ENCODE measurements at regions not wholly inside any gene's neighbourhood (a gene's known extent, or its start where the extent isn't known, plus 50 kb on each side); places are given as distances from the start of the nearest gene placed in this dataset.

GRCh38 chr10:100612601-100613595, 77.2 kb downstream of the HIF1AN start:
- in situ Hi-C loops (cut with MboI; ENCODE audit: low pct_unique_long_range_greater_than_20kb, low sequenced_read_pairs, unreplicated experiment), result no loop called here
- no peak for TF ChIP-seq CTCF (IDR thresholded peaks at IDR 0.05; ENCODE audit: extremely low read depth, insufficient read depth, missing control alignments)
- DNase-seq (ENCODE audit: low spot score), result no peak

GRCh38 chr10:100613846-100614245, 78.1 kb downstream of the HIF1AN start:
- no peak for DNase-seq (ENCODE audit: low spot score)
- in situ Hi-C loops (cut with MboI; ENCODE audit: low pct_unique_long_range_greater_than_20kb, low sequenced_read_pairs, unreplicated experiment), result no loop called here
- no peak for TF ChIP-seq CTCF (IDR thresholded peaks at IDR 0.05; ENCODE audit: extremely low read depth, insufficient read depth, missing control alignments)

- no peak for TF ChIP-seq CTCF (IDR thresholded peaks at IDR 0.05; ENCODE audit: extremely low read depth, insufficient read depth, missing control alignments)
- DNase-seq (ENCODE audit: low spot score), result no peak
- in situ Hi-C loops (cut with MboI; ENCODE audit: low pct_unique_long_range_greater_than_20kb, low sequenced_read_pairs, unreplicated experiment), result no loop called here
Measured at GRCh38 chr10:100614429-100615095, 78.8 kb downstream of the HIF1AN start.

- no peak for DNase-seq (ENCODE audit: low spot score)
- in situ Hi-C loops (cut with MboI; ENCODE audit: low pct_unique_long_range_greater_than_20kb, low sequenced_read_pairs, unreplicated experiment), result no loop called here
- no peak for TF ChIP-seq CTCF (IDR thresholded peaks at IDR 0.05; ENCODE audit: extremely low read depth, insufficient read depth, missing control alignments)
Measured at GRCh38 chr10:100615241-100615640, 79.5 kb downstream of the HIF1AN start.

- DNase-seq (ENCODE audit: low spot score), result no peak
- in situ Hi-C loops (cut with MboI; ENCODE audit: low pct_unique_long_range_greater_than_20kb, low sequenced_read_pairs, unreplicated experiment), result no loop called here
- TF ChIP-seq CTCF (IDR thresholded peaks at IDR 0.05; ENCODE audit: extremely low read depth, insufficient read depth, missing control alignments), result no peak
Measured at GRCh38 chr10:100615908-100616307, 80.2 kb downstream of the HIF1AN start.

- in situ Hi-C loops (cut with MboI; ENCODE audit: low pct_unique_long_range_greater_than_20kb, low sequenced_read_pairs, unreplicated experiment), result no loop called here
- TF ChIP-seq CTCF (IDR thresholded peaks at IDR 0.05; ENCODE audit: extremely low read depth, insufficient read depth, missing control alignments), result no peak
- DNase-seq (ENCODE audit: low spot score), result no peak
Measured at GRCh38 chr10:100618091-100618615, 82.4 kb downstream of the HIF1AN start.

Data from GM13977 (cell line).